GM12878 (cell line): ENCODE measurements at regions not wholly inside any gene's neighbourhood (a gene's known extent, or its start where the extent isn't known, plus 50 kb on each side); places are given as distances from the start of the nearest gene placed in this dataset.

ENCODE experiments used
- ATAC-seq: fragments of 200-7000 bp; cut with Tn5 transposase; 3 replicates; pipeline ENCODE4 v1.9.1; 2020; ENCODE audit warnings: mild to moderate bottlenecking, moderate library complexity
- BruUV-seq: library from RNA; stranded (reverse); fragments of 400-500 nt; replicated peaks from 2 replicates; lab custom pipeline; 2021; lab: Mats Ljungman, UMichigan
- CTCF ChIA-PET: fragments of 300-600 bp; sonication (Branson Sonifier 250); formaldehyde crosslinking; extraction: SDS; loops from one replicate; lab custom pipeline; 2021; ENCODE audit warnings: inconsistent platforms; lab: Yijun Ruan, JAX
- POLR2A ChIA-PET: fragments of 350-600 bp; formaldehyde crosslinking; extraction: SDS; loops from one replicate; lab custom pipeline; 2021; ENCODE audit warnings: inconsistent platforms; lab: Charles Lee
- RAD21 ChIA-PET: fragments of 300-600 bp; sonication (Branson Sonifier 250); formaldehyde crosslinking; loops from one replicate; lab custom pipeline; 2023; ENCODE audit warnings: antibody characterized with exemption; ENCODE audit not compliant: unreplicated experiment; lab: Charles Lee
- SMC1A ChIA-PET: fragments of 300-600 bp; sonication (Branson Sonifier 250); formaldehyde crosslinking; loops from one replicate; lab custom pipeline; 2023; ENCODE audit not compliant: unreplicated experiment, uncharacterized antibody; lab: Charles Lee
- DNase-seq: peaks from one replicate; pipeline ENCODE4 v3.0.0-alpha.2; 2011; ENCODE audit warnings: low read depth, low spot score
- FAIRE-seq: peaks from 3 replicates; lab custom pipeline; 2011; peaks lifted over from hg19 to GRCh38; lab: Jason Lieb, UNC
- H2AFZ ChIP-seq: 2 replicates; pipeline ENCODE4 v1.6.0; 2011; ENCODE audit warnings: low read depth, low read length, control low read depth; ENCODE audit not compliant: control insufficient read depth
- H3K27ac ChIP-seq: 2 replicates; pipeline ENCODE4 v1.5.1; 2011; ENCODE audit warnings: control low read depth; ENCODE audit not compliant: control insufficient read depth, insufficient read depth
- H3K27me3 ChIP-seq, 2 experiments: replicated peaks in 1 of 2; 2 replicates each; pipeline versions ENCODE4 v1.6.0 to v1.6.1; 2011; ENCODE audit warnings: low read length in 1 of 2; ENCODE audit not compliant: control insufficient read depth in 2 of 2, insufficient read depth in 2 of 2
- H3K36me3 ChIP-seq, 2 experiments: 2 replicates each; pipeline ENCODE4 v1.5.1; 2011; ENCODE audit warnings: low read length in 1 of 2; ENCODE audit not compliant: control insufficient read depth in 2 of 2, insufficient read depth in 2 of 2
- H3K4me1 ChIP-seq: 2 replicates; pipeline ENCODE4 v1.6.1; 2011; ENCODE audit warnings: mild to moderate bottlenecking, low read length, moderate library complexity, mixed read lengths; ENCODE audit not compliant: control insufficient read depth, insufficient read depth
- H3K4me2 ChIP-seq: 2 replicates; pipeline ENCODE4 v1.6.0; 2011; ENCODE audit warnings: control low read depth; ENCODE audit not compliant: control insufficient read depth, insufficient read depth
- H3K4me3 ChIP-seq: fragments of 200-600 bp; sonication (generic); 2 replicates; pipeline ENCODE4 v1.5.1; 2016
- H3K79me2 ChIP-seq: 2 replicates; pipeline ENCODE4 v1.6.0; 2011; ENCODE audit warnings: low read length; ENCODE audit not compliant: control insufficient read depth, insufficient read depth
- H3K9ac ChIP-seq: 2 replicates; pipeline ENCODE4 v1.8.0; 2011; ENCODE audit warnings: low read length, control low read depth, mixed read lengths; ENCODE audit not compliant: control insufficient read depth, insufficient read depth
- H3K9me3 ChIP-seq: replicated peaks from 3 replicates; pipeline ENCODE4 v1.5.1; 2011; ENCODE audit warnings: mild to moderate bottlenecking, low read length; ENCODE audit not compliant: control insufficient read depth, insufficient read depth
- H4K20me1 ChIP-seq: 2 replicates; pipeline ENCODE4 v1.6.0; 2011; ENCODE audit not compliant: control insufficient read depth, insufficient read depth
- BCL11A ChIP-seq: IDR thresholded peaks from 2 replicates; pipeline ENCODE4 v1.6.1; 2011; ENCODE audit warnings: low read depth, low read length
- CBX5 ChIP-seq: sonication (generic); IDR thresholded peaks from 2 replicates; pipeline ENCODE4 v1.6.1; 2016; ENCODE audit warnings: low read depth, moderate library complexity, mild to moderate bottlenecking, inconsistent platforms
- CEBPB ChIP-seq, 2 experiments: fragments of 150-350 bp in 1 of 2; IDR thresholded peaks; 2 replicates each; pipeline ENCODE4 v1.6.1; 2012 to 2014; ENCODE audit warnings: low read depth in 2 of 2, low read length in 2 of 2, borderline replicate concordance in 1 of 2, inconsistent platforms in 1 of 2
- CREM ChIP-seq: IDR thresholded peaks from 2 replicates; pipeline ENCODE4 v1.6.1; 2014; ENCODE audit warnings: antibody characterized with exemption, low read depth
- FOXM1 ChIP-seq: IDR thresholded peaks from 2 replicates; pipeline ENCODE4 v1.6.1; 2012; ENCODE audit warnings: low read depth, mild to moderate bottlenecking, inconsistent platforms, low read length, moderate library complexity
- KAT2A ChIP-seq: conservative IDR thresholded peaks from 2 replicates; pipeline ENCODE4 v1.6.1; 2011; ENCODE audit warnings: low read depth, low read length; ENCODE audit not compliant: control insufficient read depth
- MEF2A ChIP-seq: IDR thresholded peaks from 2 replicates; pipeline ENCODE4 v1.6.1; 2011; ENCODE audit warnings: low read depth, mild to moderate bottlenecking, low read length, moderate library complexity; ENCODE audit not compliant: insufficient read depth
- NFYB ChIP-seq: IDR thresholded peaks from 2 replicates; pipeline ENCODE4 v1.6.1; 2011; ENCODE audit warnings: low read depth, mild to moderate bottlenecking, low read length, improper control_type of control experiment, moderate library complexity; ENCODE audit not compliant: insufficient read depth
- RBBP5 ChIP-seq: fragments of 200-600 bp; sonication (generic); conservative IDR thresholded peaks from 2 replicates; pipeline ENCODE4 v1.6.1; 2016
- RELA ChIP-seq: fragments of 450-650 bp; IDR thresholded peaks from 2 replicates; pipeline ENCODE4 v1.8.0; 2014; ENCODE audit warnings: borderline replicate concordance; ENCODE audit not compliant: partially characterized antibody
- RFX5 ChIP-seq: IDR thresholded peaks from 2 replicates; pipeline ENCODE4 v1.6.1; 2011; ENCODE audit warnings: low read depth, low read length, improper control_type of control experiment
- RUNX3 ChIP-seq: IDR thresholded peaks from 2 replicates; pipeline ENCODE4 v1.6.1; 2012; ENCODE audit warnings: low read length, inconsistent platforms
- TBL1XR1 ChIP-seq: IDR thresholded peaks from 2 replicates; pipeline ENCODE4 v1.6.1; 2012; ENCODE audit warnings: low read depth, low read length, improper control_type of control experiment
- YY1 ChIP-seq: IDR thresholded peaks from 2 replicates; pipeline ENCODE4 v1.6.1; 2011; ENCODE audit warnings: low read depth, mild to moderate bottlenecking, low read length
- WGBS: methylation state at CpG from one replicate; pipeline ENCODE4 v1.1.6; 2016; ENCODE audit warnings: low lambda C conversion rate; ENCODE audit not compliant: insufficient replicate concordance, insufficient coverage; ENCODE audit errors: missing lambda C conversion rate; 5-methylcytosine and 5-hydroxymethylcytosine counted together
- in situ Hi-C: fragments of 300-500 bp; cut with MboI; formaldehyde crosslinking; loops from 9 replicates; pipeline ENCODE4 v1.14.3; 2018; ENCODE audit warnings: mixed read lengths
- intact Hi-C: fragments of 100-400 bp; cut with micrococcal nuclease; formaldehyde crosslinking; loops from one replicate; pipeline ENCODE4 v1.14.2; 2022; ENCODE audit not compliant: unreplicated experiment
- TF ChIP-seq, protein P1 (sequence below), 3 experiments: IDR thresholded peaks in 2 of 3; conservative IDR thresholded peaks in 1 of 3; 2 replicates each; pipeline ENCODE4 v1.5.1; 2011; ENCODE audit warnings: low read depth in 3 of 3, low read length in 3 of 3, mild to moderate bottlenecking in 3 of 3, control low read depth in 2 of 3, moderate library complexity in 2 of 3, inconsistent platforms in 1 of 3, mixed read lengths in 1 of 3; ENCODE audit not compliant: control insufficient read depth in 2 of 3, insufficient read depth in 1 of 3; ENCODE audit errors: extremely low read depth in 1 of 3
- TF ChIP-seq, protein P2 (sequence below): fragments of 450-650 bp; formaldehyde crosslinking; IDR thresholded peaks from 2 replicates; pipeline ENCODE4 v1.5.0; 2022; ENCODE audit warnings: mild to moderate bottlenecking, missing genetic modification characterization
- TF ChIP-seq, protein P3 (sequence below): fragments of 450-650 bp; IDR thresholded peaks from 2 replicates; pipeline ENCODE4 v1.6.1; 2017; ENCODE audit warnings: mild to moderate bottlenecking, low read depth, inconsistent platforms; ENCODE audit not compliant: poor library complexity, severe bottlenecking

DNA sequence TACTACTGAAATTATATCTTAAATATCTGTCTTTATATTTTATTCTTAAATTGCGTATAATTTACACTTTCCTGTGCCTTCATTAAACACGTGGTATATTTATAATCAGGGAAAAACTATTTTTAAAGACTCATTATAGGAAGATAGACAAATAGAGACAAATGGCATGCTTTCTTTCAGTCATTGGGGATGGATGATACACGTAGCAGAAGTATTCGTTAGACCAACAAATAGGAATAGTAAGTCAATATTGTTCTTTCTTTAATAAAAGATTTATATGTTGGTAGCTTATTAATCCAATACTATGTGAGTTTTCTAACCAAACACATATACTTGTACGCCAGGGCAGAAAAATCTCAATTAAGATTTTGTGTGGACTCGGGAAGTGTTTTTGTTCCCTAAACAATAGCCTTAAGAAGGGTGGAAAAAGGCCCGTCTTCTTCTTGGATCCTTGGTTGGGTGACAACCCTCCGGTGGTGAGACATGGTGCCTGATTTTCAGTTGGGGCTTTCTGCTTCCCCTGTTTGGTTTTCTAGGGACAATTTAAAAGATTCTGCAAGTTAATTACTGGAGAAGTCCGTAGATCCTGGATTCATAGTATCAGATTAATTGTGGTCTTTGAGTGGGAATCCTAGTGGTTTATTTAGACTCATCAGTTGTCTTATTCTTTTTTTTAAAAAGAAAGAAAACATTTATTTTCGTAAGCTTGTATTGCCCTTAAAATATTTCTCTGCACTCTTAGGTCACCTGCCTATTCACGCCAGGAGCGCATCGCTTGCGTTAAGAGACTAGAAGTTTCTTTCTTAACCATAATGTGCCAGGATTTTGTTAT is 83.5 kb upstream of the WNT7B start:
- FAIRE-seq (no peak), ATAC-seq (no peak), DNase-seq (no peak)
- H3K4me3 ChIP-seq, result no peak overlapping the region
- no peak overlapping the region for H3K9ac ChIP-seq
- H3K4me2 ChIP-seq, result no peak overlapping the region
- BruUV-seq, result no TSS peak
- ChIA-PET RAD21 (no interaction called here), POLR2A (no interaction called here), SMC1A (no interaction called here), CTCF (no interaction called here)
- no peaks in the 10 kb centered on the region for H3K36me3 ChIP-seq
- no peaks in the 10 kb centered on the region for H4K20me1 ChIP-seq
- TF ChIP-seq RUNX3, result no peak
- TF ChIP-seq, protein P1, sequence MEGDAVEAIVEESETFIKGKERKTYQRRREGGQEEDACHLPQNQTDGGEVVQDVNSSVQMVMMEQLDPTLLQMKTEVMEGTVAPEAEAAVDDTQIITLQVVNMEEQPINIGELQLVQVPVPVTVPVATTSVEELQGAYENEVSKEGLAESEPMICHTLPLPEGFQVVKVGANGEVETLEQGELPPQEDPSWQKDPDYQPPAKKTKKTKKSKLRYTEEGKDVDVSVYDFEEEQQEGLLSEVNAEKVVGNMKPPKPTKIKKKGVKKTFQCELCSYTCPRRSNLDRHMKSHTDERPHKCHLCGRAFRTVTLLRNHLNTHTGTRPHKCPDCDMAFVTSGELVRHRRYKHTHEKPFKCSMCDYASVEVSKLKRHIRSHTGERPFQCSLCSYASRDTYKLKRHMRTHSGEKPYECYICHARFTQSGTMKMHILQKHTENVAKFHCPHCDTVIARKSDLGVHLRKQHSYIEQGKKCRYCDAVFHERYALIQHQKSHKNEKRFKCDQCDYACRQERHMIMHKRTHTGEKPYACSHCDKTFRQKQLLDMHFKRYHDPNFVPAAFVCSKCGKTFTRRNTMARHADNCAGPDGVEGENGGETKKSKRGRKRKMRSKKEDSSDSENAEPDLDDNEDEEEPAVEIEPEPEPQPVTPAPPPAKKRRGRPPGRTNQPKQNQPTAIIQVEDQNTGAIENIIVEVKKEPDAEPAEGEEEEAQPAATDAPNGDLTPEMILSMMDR (IDR thresholded peaks at IDR 0.05 in 2 of 3, conservative IDR thresholded peaks at IDR 0.05 in 1 of 3; ENCODE audit: control insufficient read depth in 2 of 3, extremely low read depth in 1 of 3, insufficient read depth in 1 of 3, low read depth in 3 of 3, low read length in 3 of 3), result no peak
- no peak for TF ChIP-seq YY1
- no peak for TF ChIP-seq BCL11A
- TF ChIP-seq RBBP5, result no peak
- no peak for TF ChIP-seq RELA
- no peak for TF ChIP-seq CBX5
- no peak for TF ChIP-seq RFX5
- TF ChIP-seq, protein P2, sequence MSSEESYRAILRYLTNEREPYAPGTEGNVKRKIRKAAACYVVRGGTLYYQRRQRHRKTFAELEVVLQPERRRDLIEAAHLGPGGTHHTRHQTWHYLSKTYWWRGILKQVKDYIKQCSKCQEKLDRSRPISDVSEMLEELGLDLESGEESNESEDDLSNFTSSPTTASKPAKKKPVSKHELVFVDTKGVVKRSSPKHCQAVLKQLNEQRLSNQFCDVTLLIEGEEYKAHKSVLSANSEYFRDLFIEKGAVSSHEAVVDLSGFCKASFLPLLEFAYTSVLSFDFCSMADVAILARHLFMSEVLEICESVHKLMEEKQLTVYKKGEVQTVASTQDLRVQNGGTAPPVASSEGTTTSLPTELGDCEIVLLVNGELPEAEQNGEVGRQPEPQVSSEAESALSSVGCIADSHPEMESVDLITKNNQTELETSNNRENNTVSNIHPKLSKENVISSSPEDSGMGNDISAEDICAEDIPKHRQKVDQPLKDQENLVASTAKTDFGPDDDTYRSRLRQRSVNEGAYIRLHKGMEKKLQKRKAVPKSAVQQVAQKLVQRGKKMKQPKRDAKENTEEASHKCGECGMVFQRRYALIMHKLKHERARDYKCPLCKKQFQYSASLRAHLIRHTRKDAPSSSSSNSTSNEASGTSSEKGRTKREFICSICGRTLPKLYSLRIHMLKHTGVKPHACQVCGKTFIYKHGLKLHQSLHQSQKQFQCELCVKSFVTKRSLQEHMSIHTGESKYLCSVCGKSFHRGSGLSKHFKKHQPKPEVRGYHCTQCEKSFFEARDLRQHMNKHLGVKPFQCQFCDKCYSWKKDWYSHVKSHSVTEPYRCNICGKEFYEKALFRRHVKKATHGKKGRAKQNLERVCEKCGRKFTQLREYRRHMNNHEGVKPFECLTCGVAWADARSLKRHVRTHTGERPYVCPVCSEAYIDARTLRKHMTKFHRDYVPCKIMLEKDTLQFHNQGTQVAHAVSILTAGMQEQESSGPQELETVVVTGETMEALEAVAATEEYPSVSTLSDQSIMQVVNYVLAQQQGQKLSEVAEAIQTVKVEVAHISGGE (CRISPR knock-in tag), result no peak
- TF ChIP-seq NFYB, result no peak
- TF ChIP-seq, protein P3, sequence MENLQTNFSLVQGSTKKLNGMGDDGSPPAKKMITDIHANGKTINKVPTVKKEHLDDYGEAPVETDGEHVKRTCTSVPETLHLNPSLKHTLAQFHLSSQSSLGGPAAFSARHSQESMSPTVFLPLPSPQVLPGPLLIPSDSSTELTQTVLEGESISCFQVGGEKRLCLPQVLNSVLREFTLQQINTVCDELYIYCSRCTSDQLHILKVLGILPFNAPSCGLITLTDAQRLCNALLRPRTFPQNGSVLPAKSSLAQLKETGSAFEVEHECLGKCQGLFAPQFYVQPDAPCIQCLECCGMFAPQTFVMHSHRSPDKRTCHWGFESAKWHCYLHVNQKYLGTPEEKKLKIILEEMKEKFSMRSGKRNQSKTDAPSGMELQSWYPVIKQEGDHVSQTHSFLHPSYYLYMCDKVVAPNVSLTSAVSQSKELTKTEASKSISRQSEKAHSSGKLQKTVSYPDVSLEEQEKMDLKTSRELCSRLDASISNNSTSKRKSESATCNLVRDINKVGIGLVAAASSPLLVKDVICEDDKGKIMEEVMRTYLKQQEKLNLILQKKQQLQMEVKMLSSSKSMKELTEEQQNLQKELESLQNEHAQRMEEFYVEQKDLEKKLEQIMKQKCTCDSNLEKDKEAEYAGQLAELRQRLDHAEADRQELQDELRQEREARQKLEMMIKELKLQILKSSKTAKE, result no peak
- TF ChIP-seq CEBPB (IDR thresholded peaks at IDR 0.05; ENCODE audit: borderline replicate concordance in 1 of 2, low read depth in 2 of 2, low read length in 2 of 2), result no peak
- TF ChIP-seq TBL1XR1, result no peak
- TF ChIP-seq CREM, result no peak
- TF ChIP-seq FOXM1, result no peak
- TF ChIP-seq MEF2A, result no peak
- no peak for TF ChIP-seq KAT2A
- H3K27me3 ChIP-seq, result no peaks in the 10 kb centered on the region; a peak in 2 of 4 replicates
- 99% methylated on average over 14 of the region's 14 CpGs for WGBS
- H2AFZ ChIP-seq, result no peak overlapping the region
- H3K9me3 ChIP-seq, result no peaks in the 10 kb centered on the region
- no peak overlapping the region for H3K27ac ChIP-seq
- H3K4me1 ChIP-seq, result peaks cover 18% of the 10 kb centered on the region
- in situ Hi-C loops (no loop called here), intact Hi-C loops (no loop called here)
- no peaks in the 10 kb centered on the region for H3K79me2 ChIP-seq
